Heart left ventricle (tissue), 13 donors: ENCODE measurements at regions not wholly inside any gene's neighbourhood (a gene's known extent, or its start where the extent isn't known, plus 50 kb on each side); places are given as distances from the start of the nearest gene placed in this dataset.

Source experiments
- CTCF ChIP-seq, 12 donors: fragments of 200-600 bp; sonication (generic) in 4 of 12; IDR thresholded peaks; one replicate each; pipeline versions ENCODE4 v1.5.0 to v1.8.0; 2018 to 2022; ENCODE audit warnings: antibody characterized with exemption in 12 of 12, mild to moderate bottlenecking in 5 of 12
- POLR2A ChIP-seq, 2 donors: fragments of 450-650 bp; IDR thresholded peaks; one replicate each; pipeline ENCODE4 v1.6.1; 2017; ENCODE audit warnings: antibody characterized with exemption in 2 of 2, mild to moderate bottlenecking in 2 of 2, moderate library complexity in 2 of 2
- donor health status: ischemic (EF 13 %, LVEDD 7.1; RV severe dilation, severe dysfunction).
- donor health status: DM: no; HTN: yes; CAD: no.
- donor health status: DM: no; HTN: no; CAD: no.
- donor health status: ischemic (EF 25% LVEDD 6.9; RV normal size, moderate dysfunction).
- donor health status: ischemic (EF 25% LVEDD 5.7; RV mildly dilated, moderate dysfunction).
- donor health status: ischemic (EF 35%, LVEDD 5.7; RV mildly dilated, moderate dysfunction).
- donor health status: nonischemic (EF 11% LVEDD 7.7; RV severe dilation, severe dysfunction).
- donor health status: DM: yes; HTN: yes; CAD: no.
- donor health status: PGD.
- donor health status: ischemic (EF 29% LVEDD 5.4; RV normal size, mild dysfunction).
- donor health status: nonischemic (EF 23%, LVEDD 6.1; RV moderate dilation, normal function).

- TF ChIP-seq CTCF (IDR thresholded peaks at IDR 0.05) (no peak), POLR2A (IDR thresholded peaks at IDR 0.05) (no peak)
These were observed 70.6 kb upstream of the ARID5B start for GRCh38 chr10:61830846-61831273.
